Calu3 (cell line): ENCODE measurements at regions not wholly inside any gene's neighbourhood (a gene's known extent, or its start where the extent isn't known, plus 50 kb on each side); places are given as distances from the start of the nearest gene placed in this dataset.

Experiments used
- BruUV-seq: library from RNA; stranded (reverse); fragments of 400-500 nt; replicated peaks from 2 replicates; lab custom pipeline; 2021; lab: Mats Ljungman, UMichigan
- CTCF ChIA-PET: fragments of 300-600 bp; sonication (Branson Sonifier 250); formaldehyde crosslinking; loops from one replicate; lab custom pipeline; 2022; ENCODE audit warnings: antibody characterized with exemption; lab: Charles Lee
- DNase-seq: peaks from one replicate; pipeline ENCODE4 v3.0.0; 2022
- H3K27ac Mint-ChIP-seq: one replicate; pipeline ENCODE4 v1.8.0; 2022; ENCODE audit warnings: mixed read lengths; ENCODE audit not compliant: unreplicated experiment
- H3K27me3 Mint-ChIP-seq: one replicate; pipeline ENCODE4 v1.8.0; 2022; ENCODE audit warnings: mixed read lengths; ENCODE audit not compliant: unreplicated experiment
- H3K36me3 Mint-ChIP-seq: one replicate; pipeline ENCODE4 v1.8.0; 2022; ENCODE audit warnings: mild to moderate bottlenecking, moderate library complexity, mixed read lengths; ENCODE audit not compliant: insufficient read depth, unreplicated experiment
- H3K4me1 Mint-ChIP-seq: one replicate; pipeline ENCODE4 v1.8.0; 2022; ENCODE audit warnings: mild to moderate bottlenecking, low read depth, mixed read lengths; ENCODE audit not compliant: unreplicated experiment
- H3K4me3 Mint-ChIP-seq: one replicate; pipeline ENCODE4 v1.8.0; 2022; ENCODE audit warnings: mild to moderate bottlenecking, low read depth, moderate library complexity, mixed read lengths; ENCODE audit not compliant: unreplicated experiment
- H3K9me3 Mint-ChIP-seq: one replicate; pipeline ENCODE4 v1.8.0; 2022; ENCODE audit warnings: low read depth, mixed read lengths; ENCODE audit not compliant: unreplicated experiment
- intact Hi-C: fragments of 100-400 bp; cut with micrococcal nuclease; formaldehyde crosslinking; loops from one replicate; pipeline ENCODE4 v1.10.0; 2022; ENCODE audit not compliant: unreplicated experiment
- TF ChIP-seq, protein P1 (sequence below): fragments of 200-600 bp; IDR thresholded peaks from one replicate; pipeline ENCODE4 v1.8.0; 2022; ENCODE audit warnings: antibody characterized with exemption; ENCODE audit not compliant: unreplicated experiment

DNA sequence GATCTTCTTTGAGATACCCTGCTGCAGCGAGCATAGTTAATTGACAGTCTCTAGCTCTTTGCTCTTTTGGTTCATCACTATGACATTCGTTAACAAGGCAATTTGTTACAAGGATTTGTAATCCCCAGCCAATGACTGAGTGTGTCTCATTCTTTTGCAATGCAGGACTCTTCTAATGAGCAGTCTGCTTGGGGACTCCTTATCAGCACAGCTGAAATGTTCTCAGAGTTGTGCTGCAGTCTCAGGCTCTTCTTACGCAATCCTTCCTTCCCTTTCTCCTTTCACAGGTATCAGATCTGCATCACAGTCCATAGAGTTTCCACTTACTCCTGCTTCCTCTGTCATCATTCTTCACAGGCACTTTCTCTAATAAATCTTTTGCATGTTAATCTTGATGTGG lies 161.2 kb upstream of the OGFRL1 start:
- Mint-ChIP-seq H3K27me3 (no peaks in the 10 kb centered on the region), H3K9me3 (no peaks in the 10 kb centered on the region), H3K4me3 (no peak overlapping the region), H3K4me1 (no peaks in the 10 kb centered on the region), H3K27ac (no peak overlapping the region), H3K36me3 (no peaks in the 10 kb centered on the region)
- no TSS peak for BruUV-seq
- CTCF ChIA-PET = interaction anchor here (0.7 kb wide), 1 partner anchor 702 kb away, joined by 3 read pairs; no protein-coding TSS in a partner anchor
- no peak for DNase-seq
- TF ChIP-seq, protein P1, sequence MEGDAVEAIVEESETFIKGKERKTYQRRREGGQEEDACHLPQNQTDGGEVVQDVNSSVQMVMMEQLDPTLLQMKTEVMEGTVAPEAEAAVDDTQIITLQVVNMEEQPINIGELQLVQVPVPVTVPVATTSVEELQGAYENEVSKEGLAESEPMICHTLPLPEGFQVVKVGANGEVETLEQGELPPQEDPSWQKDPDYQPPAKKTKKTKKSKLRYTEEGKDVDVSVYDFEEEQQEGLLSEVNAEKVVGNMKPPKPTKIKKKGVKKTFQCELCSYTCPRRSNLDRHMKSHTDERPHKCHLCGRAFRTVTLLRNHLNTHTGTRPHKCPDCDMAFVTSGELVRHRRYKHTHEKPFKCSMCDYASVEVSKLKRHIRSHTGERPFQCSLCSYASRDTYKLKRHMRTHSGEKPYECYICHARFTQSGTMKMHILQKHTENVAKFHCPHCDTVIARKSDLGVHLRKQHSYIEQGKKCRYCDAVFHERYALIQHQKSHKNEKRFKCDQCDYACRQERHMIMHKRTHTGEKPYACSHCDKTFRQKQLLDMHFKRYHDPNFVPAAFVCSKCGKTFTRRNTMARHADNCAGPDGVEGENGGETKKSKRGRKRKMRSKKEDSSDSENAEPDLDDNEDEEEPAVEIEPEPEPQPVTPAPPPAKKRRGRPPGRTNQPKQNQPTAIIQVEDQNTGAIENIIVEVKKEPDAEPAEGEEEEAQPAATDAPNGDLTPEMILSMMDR = no peak
- intact Hi-C loops = no loop called here

DNA sequence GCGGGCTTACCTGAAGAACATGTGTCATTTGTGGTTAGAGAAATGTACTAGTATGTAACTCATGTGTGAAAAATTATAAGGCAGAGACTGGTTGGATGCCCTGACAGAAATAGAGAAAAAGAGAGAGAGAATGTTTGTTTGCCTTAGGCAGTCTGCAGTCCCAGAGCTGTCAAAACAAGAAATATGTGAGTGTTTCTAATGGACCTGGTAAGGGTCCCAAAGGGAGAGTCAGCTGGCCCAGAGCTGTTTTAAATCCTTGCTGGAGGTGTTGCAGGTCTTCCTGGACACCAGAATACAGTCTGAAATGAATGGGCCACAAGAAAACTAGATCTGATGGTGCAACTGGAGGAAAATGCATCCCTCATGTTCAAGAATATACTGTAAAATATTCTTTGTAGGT lies 158.3 kb upstream of the OGFRL1 start:
- Mint-ChIP-seq H3K9me3 (no peaks in the 10 kb centered on the region), H3K4me1 (no peaks in the 10 kb centered on the region), H3K36me3 (no peaks in the 10 kb centered on the region), H3K4me3 (no peak overlapping the region), H3K27me3 (no peaks in the 10 kb centered on the region), H3K27ac (no peak overlapping the region)
- DNase-seq = no peak
- intact Hi-C loops = no loop called here
- TF ChIP-seq, protein P1 = no peak
- CTCF ChIA-PET = no interaction called here
- no TSS peak for BruUV-seq

DNA sequence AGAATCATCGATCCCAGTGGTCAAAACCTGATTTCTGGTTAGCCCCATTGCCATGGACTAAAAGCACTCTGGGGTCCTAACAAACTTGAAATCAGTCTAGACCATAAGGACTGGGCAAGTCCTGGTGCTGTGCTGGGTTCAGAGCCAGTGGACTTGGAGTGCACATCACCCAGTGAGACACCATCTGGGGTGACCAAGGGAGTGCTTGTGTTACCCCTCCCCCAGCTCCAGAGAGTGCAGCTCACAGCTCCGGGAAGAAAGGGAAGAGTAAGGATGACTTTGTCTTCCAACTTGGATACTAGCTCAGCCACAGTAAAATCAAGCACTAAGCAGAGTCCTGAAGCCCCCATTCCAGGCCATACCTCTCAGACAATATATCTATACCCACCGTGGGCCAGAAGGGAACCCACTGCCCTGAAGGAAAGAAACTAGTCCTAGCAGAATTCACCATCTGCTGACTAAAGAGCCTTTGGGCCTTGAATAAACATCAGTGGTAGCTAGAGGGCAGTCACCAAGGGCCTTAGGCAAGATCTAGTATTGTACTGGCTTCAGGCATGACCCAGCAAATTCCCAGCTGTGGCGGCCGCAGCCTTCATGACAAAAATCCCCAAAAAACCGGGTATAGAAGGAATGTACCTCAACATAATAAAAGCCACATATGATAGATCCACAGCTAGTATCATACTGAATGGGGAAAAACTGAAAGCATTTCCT lies 153.5 kb upstream of the OGFRL1 start:
- H3K9me3 Mint-ChIP-seq = no peaks in the 10 kb centered on the region
- TF ChIP-seq, protein P1 = no peak
- no peak for DNase-seq
- H3K4me1 Mint-ChIP-seq = no peaks in the 10 kb centered on the region
- H3K36me3 Mint-ChIP-seq = no peaks in the 10 kb centered on the region
- intact Hi-C loops = no loop called here
- BruUV-seq = no TSS peak
- H3K27ac Mint-ChIP-seq = no peak overlapping the region
- no peak overlapping the region for H3K4me3 Mint-ChIP-seq
- no peaks in the 10 kb centered on the region for H3K27me3 Mint-ChIP-seq
- CTCF ChIA-PET = no interaction called here

DNA sequence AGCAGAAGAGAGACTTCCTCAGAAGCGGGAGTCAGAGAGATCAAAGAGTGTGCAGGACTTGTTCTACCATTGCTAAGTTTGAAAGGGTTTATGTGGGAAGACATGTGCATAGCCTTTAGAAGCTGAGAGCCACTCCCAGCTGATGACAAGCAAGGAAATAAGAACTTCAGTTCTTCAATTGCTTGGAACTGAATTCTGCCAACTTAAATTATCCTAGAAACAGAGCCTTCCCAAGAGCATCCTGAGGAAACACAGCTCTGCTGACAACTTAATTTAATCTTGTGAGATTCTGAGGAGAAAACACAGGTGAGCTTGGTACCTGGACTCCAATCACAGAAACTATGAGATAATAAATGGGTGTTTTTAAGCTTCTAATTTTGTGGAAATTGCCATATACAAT lies 150.6 kb upstream of the OGFRL1 start:
- no peak overlapping the region for H3K4me3 Mint-ChIP-seq

More for the DNA sequence above, 150.6 kb upstream of the OGFRL1 start:
- intact Hi-C loops = no loop called here
- Mint-ChIP-seq H3K4me1 (no peaks in the 10 kb centered on the region), H3K36me3 (no peaks in the 10 kb centered on the region), H3K9me3 (no peaks in the 10 kb centered on the region), H3K27me3 (no peaks in the 10 kb centered on the region), H3K27ac (no peak overlapping the region)
- CTCF ChIA-PET = interaction anchor here (0.6 kb wide), 1 partner anchor 8 kb away, joined by 4 read pairs; no protein-coding TSS in a partner anchor
- TF ChIP-seq, protein P1 = no peak
- no peak for DNase-seq
- BruUV-seq = no TSS peak
